ENCODE measurements at regions not wholly inside any gene's neighbourhood (a gene's known extent, or its start where the extent isn't known, plus 50 kb on each side); places are given as distances from the start of the nearest gene placed in this dataset.

DNA sequence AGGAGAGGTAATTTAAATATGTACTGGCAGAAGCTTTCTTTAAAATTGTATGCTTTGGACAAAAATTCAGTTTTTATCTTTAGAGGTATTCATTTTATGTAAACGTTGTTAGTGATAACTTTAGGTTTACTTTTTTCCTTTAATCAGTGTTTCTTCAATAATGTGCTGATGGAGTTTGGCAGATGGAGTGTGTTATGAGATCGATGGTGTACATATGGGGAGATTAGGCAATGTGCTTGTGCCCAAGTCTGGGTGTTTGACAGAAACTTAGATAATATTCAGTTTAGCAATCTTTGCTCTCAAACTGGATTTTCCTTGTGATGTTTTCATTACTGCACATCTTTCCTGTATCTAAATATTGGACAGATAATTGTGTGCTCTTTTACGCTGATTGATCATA lies 425.4 kb downstream of the JRKL start:
- Histone ChIP-seq H3K27me3 (ENCODE audit: control insufficient read depth in 2 of 2, insufficient read depth in 2 of 2, low read length in 2 of 2) (no peaks in the 10 kb centered on the region), H3K9ac (ENCODE audit: insufficient read depth in 1 of 2, low read depth in 2 of 2, low read length in 2 of 2) (no peak overlapping the region), H2AFZ (ENCODE audit: low read depth, low read length) (no peak overlapping the region), H3K9me3 (replicated peaks; ENCODE audit: control insufficient read depth, insufficient read depth, low read depth, low read length) (no peaks in the 10 kb centered on the region), H3K79me2 (ENCODE audit: control insufficient read depth, insufficient read depth, low read length) (no peaks in the 10 kb centered on the region), H4K20me1 (replicated peaks; ENCODE audit: control insufficient read depth, insufficient read depth, low read length) (0 out of 2 replicates have a peak, but pooled peaks cover 5% of the 10 kb centered on the region), H3K4me3 (no peak overlapping the region), H3K9me1 (ENCODE audit: control insufficient read depth, insufficient read depth, low read length) (no peaks in the 10 kb centered on the region), H3K36me3 (ENCODE audit: control insufficient read depth, insufficient read depth, low read length) (no peaks in the 10 kb centered on the region), H3K4me2 (ENCODE audit: insufficient read depth, low read length) (no peak overlapping the region), H3K4me1 (replicated peaks in 1 of 2; ENCODE audit: control insufficient read depth in 2 of 2, insufficient read depth in 2 of 2, low read length in 2 of 2) (peaks cover 0 to 11% of the 10 kb centered on the region in 2 experiments; a peak in 3 of 5 replicates), H3K27ac (ENCODE audit: extremely low read depth, low read depth, low read length) (no peak overlapping the region)
- FAIRE-seq = no peak
- POLR2A ChIA-PET = interaction anchor here (0.6 to 1.1 kb wide), 2 partner anchors 19 to 20 kb away, joined by 3 read pairs; no protein-coding TSS in a partner anchor
- intact Hi-C loops (cut with micrococcal nuclease) (loop anchor here (5.0 kb wide), 1 partner anchor 353 kb away; no protein-coding TSS in a partner anchor), in situ Hi-C loops (cut with MboI) (no loop called here)
- BruUV-seq (replicated peaks) = no TSS peak
- DNase-seq (ENCODE audit: extremely low read depth in 1 of 4, low spot score in 3 of 4) = no peak
- CTCF ChIA-PET (ENCODE audit: low intra/inter-chr PET ratio) = no interaction called here
- 27% methylated on average over 3 of the region's 3 CpGs for WGBS (ENCODE audit: insufficient coverage, low coverage, missing lambda C conversion rate)
- ATAC-seq = no peak
- TF ChIP-seq GTF2A2 (tag; IDR thresholded peaks at IDR 0.05) (no peak), NCOR1 (IDR thresholded peaks at IDR 0.05) (no peak), ZNF764 (CRISPR knock-in tag; IDR thresholded peaks at IDR 0.05; ENCODE audit: low read depth) (no peak), VEZF1 (CRISPR knock-in tag; IDR thresholded peaks at IDR 0.05) (no peak), ZNF354B (CRISPR knock-in tag; IDR thresholded peaks at IDR 0.05) (no peak), ATF1 (CRISPR knock-in tag; IDR thresholded peaks at IDR 0.05) (no peak), ATF1 (tag; IDR thresholded peaks at IDR 0.05) (no peak), PHF21A (IDR thresholded peaks at IDR 0.05; ENCODE audit: borderline replicate concordance, low read depth) (no peak), ZMIZ1 (IDR thresholded peaks at IDR 0.05; ENCODE audit: low read depth in 2 of 2, low read length in 2 of 2) (no peak), GTF2F1 (IDR thresholded peaks at IDR 0.05; ENCODE audit: low read depth, low read length) (no peak), SRSF3 (IDR thresholded peaks at IDR 0.05; ENCODE audit: insufficient read depth, low read length) (no peak), HMGN3 (IDR thresholded peaks at IDR 0.05; ENCODE audit: borderline replicate concordance, extremely low read depth, insufficient read length, low read depth, low read length) (no peak), ESRRB (CRISPR knock-in tag; IDR thresholded peaks at IDR 0.05; ENCODE audit: borderline replicate concordance) (no peak)
- TF ChIP-seq, protein P1, sequence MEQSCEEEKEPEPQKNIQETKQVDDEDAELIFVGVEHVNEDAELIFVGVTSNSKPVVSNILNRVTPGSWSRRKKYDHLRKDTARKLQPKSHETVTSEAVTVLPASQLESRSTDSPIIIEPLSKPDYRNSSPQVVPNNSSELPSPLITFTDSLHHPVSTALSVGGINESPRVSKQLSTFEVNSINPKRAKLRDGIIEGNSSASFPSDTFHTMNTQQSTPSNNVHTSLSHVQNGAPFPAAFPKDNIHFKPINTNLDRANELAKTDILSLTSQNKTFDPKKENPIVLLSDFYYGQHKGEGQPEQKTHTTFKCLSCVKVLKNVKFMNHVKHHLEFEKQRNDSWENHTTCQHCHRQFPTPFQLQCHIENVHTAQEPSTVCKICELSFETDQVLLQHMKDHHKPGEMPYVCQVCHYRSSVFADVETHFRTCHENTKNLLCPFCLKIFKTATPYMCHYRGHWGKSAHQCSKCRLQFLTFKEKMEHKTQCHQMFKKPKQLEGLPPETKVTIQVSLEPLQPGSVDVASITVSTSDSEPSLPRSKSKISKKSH (CRISPR knock-in tag; IDR thresholded peaks at IDR 0.05) = no peak
- TF ChIP-seq, protein P2, sequence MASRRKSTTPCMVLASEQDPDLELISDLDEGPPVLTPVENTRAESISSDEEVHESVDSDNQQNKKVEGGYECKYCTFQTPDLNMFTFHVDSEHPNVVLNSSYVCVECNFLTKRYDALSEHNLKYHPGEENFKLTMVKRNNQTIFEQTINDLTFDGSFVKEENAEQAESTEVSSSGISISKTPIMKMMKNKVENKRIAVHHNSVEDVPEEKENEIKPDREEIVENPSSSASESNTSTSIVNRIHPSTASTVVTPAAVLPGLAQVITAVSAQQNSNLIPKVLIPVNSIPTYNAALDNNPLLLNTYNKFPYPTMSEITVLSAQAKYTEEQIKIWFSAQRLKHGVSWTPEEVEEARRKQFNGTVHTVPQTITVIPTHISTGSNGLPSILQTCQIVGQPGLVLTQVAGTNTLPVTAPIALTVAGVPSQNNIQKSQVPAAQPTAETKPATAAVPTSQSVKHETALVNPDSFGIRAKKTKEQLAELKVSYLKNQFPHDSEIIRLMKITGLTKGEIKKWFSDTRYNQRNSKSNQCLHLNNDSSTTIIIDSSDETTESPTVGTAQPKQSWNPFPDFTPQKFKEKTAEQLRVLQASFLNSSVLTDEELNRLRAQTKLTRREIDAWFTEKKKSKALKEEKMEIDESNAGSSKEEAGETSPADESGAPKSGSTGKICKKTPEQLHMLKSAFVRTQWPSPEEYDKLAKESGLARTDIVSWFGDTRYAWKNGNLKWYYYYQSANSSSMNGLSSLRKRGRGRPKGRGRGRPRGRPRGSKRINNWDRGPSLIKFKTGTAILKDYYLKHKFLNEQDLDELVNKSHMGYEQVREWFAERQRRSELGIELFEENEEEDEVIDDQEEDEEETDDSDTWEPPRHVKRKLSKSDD (conservative IDR thresholded peaks at IDR 0.05; ENCODE audit: low read length) = no peak

Measured in K562 (cell line).